ENCODE measurements at regions not wholly inside any gene's neighbourhood (a gene's known extent, or its start where the extent isn't known, plus 50 kb on each side); places are given as distances from the start of the nearest gene placed in this dataset.
"Not testable (repeated sequence)": the region's sequence is repeated elsewhere in the genome, so short reads cannot be mapped to it uniquely, and the experiment has no call there.

DNA sequence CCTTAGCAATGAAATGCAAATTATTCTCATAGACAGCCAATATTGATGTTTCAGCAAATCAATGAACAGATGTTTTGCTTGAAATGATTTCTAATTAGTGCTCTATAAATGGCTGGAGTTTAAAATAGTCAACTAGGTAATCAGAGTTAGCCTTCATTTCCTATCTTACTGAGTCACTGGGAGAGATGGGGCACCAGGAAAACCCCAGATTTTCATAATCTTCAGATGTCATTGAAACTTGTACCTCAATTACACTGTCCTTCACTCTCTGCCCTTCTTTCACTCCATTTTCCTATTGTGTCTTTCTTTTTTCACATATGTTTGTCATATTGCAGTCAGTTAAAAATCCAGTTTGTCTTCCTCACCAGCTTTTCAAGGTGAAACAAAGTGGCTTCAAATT is 92.7 kb downstream of the C12orf75 start:
- no peak for DNase-seq

DNA sequence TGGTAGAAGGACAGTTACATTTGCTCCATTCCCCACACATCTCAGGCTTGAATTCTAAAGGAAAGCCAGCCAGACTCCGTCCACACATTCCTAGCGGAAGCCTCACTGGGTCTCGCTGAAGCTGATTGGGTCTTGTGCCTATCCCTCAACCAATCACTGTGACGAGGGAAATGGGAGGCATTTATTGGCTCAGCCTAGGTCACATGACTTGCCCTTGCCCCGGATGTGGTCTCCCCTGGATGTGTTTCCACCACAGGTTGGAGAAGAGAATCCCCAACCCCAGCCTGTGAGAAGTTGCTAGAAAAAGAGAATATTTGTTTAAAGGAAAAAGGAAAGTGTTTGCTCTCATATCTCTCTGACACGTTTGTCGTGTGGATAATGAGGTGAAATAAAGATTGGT is 93.4 kb downstream of the C12orf75 start:
- no peak for DNase-seq

DNA sequence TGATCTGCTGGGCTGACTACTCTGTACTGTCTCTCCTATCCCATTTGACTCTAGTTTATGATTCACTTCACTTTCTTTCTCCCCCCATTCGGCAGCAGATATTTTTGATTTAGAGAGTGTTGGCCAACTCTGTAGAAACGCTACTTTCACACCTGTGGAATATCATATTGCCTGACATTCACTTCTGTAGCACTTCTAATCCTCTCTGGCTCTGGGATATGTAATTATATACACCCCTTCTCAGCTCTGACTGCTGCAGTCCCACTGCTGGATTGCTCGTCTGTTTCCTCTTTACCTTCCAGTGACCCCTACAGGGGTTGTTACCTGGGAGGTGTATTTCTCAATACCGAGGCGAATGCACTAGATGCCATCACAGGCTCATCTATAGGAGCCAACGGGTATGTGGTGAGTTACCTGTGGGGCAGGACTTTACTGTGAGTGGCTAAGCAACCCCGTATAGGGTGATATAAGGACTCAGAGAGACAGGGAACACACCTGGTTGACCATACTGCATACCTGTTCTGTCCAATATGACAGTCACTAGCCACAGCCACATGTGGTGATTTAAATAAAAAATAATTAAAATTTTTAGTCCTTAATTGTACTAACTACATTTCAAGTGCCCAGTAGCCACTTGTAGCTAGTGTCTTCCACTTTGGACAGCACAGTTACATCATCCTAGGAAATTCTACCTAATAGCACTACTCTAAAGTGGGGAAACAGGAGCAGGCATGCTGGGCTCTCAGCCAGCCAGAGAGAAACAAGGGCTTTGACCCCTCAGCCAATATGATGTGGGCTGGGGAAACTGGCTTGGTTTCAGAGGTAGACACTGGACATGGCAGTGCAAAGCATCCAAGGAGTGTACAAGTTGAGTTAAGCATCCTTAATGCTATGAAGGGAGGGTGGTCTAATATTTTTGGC is 95.0 kb downstream of the C12orf75 start:
- DNase-seq, result no peak

DNA sequence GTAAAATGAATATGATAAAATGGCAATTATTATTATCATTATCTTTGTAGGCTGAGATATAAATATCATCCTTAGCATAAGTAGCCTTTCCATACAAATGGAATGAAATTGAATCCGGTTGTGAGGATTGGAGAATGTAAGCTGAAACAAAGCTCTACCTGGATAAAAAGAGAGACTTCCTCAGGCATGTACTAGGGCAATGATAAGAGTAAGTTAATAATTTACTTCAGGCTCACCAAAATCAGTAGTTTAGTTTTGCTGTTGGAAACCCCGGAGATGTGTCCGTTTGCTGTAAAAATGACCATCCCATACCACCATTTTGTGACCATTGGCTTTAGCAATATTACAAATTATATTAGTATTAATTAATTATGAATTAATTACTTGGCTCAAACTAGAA is 96.3 kb downstream of the C12orf75 start:
- DNase-seq, result no peak

DNA sequence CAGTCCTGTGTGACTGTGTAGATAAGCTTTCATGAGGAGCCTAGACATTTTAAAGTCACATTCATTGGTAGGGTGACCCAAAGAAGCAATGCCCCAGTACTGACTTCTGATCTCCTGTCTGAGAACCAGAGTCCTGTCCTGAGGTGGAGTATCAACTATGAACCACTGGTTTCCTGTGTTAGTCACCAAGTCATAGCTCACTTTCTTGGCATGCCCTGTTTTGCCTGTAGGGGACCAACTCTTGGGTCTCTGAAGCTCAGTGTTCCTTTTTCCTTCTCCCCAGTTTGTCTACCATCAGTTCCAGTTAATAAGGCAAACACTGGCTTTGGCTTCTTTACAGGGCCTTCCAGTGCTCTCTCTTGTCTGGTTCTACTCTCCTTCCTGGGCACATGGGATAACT is 97.4 kb downstream of the C12orf75 start:
- no peak for DNase-seq

DNA sequence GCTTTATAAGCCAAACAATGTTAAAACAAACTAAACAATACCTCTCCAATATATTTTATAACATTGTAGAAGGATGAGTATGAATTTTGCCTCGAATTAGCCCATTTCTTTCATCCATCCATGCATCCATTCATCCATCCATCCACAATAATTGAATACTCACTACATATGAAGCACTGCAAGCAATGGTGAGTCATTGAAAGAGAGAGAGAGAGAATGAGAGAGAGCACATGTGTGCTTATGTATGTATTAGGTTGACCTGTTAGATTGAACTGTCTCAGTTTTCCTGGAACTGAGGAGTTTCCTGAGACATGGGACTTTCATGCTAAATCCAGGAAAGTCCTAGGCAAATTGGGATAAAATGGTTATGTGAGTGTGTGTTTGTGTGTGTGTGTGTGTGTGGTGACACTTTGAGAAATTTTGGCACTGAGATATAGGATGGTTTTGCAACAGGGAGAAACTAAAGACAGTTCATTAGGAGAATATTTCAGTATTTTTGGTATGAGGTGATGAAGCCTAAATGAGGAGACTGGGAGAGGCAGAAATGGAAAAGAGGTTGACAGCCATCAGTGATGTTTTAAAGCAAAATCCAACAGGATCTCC is 98.4 kb downstream of the C12orf75 start:
- no peak for DNase-seq

DNA sequence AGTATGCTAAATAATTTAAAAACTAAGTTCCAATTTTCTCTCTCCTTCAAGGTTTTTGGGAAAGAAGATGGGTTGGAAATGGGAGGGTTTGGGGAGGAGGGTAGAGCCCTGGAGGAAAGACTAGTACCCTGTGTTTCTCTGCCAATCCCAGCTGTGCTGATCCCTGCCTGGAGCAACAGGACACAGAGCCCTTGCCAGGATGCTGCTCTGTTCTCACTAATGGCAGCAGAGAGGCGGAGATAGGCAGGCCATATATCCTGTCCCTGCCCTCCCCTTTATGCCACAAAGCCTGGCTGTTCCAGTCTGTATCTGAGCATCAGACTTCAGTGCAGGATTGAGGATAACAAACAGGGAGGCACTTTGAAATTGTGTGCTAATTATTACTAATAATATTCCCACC is 99.0 kb downstream of the C12orf75 start:
- no peak for DNase-seq

DNA sequence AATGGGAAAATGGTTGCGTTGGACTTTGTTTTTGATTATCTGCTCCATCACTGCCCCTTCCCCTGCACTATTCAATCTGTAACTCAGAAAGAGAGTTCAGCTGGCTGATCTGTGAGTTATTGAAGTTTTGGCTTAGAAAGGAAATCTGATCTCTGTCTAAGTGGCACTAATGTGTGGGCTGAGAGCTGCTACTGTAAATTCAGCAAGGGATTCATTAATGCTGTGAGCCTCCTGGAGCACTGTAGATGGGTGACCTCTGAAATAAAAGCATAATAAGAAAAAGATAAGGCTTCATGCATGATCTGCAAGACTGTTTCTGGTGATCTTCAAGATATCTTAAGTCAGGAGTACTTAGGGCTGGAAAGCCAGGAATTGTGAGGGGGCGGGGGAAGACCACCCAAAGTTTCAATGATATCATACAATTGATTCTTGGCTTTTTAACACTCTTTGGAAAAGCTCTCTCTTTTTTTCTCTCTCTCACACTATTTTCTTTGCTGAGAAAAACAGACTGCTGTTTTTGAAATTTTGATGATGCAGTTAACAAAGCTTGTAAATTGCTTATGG is 101.1 kb downstream of the C12orf75 start:
- no peak for DNase-seq

DNA sequence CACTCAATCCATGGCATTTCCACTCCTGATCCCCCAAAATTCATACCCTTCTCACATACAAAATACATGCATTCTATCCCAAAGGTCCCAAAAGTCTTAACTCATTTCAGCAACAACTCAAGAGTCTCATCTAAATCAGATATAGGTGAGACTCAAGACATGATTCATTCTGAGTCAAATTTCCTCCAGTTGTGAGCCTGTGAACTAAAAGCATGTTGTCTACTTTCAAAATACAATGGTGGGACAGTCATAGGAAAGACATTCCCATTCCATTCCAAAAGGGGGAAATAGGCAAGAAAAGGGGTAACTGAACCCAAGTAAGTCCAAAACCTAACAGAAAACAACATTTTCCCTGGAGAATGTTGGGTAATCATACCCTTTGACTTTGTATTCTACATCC is 103.3 kb downstream of the C12orf75 start:
- DNase-seq, result no peak

DNA sequence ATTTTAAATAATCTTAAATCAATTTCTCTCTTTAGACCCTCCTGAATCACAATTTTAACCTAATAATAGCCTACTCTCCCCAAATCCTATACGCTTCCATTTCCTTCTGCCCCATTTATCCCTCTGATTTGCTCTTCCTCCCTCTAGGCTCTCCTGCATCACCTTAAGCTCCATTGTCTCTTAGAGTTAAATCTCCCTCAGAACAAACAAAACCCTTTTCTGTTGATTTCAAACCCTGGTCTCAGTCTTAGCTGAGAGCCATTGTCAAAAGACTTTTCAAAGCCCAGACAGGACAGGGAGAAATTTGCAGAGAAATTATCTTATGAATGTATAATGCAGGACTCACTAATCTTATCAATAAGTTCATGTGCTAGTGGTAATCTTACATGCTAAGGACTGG is 106.1 kb downstream of the C12orf75 start:
- no peak for DNase-seq

DNA sequence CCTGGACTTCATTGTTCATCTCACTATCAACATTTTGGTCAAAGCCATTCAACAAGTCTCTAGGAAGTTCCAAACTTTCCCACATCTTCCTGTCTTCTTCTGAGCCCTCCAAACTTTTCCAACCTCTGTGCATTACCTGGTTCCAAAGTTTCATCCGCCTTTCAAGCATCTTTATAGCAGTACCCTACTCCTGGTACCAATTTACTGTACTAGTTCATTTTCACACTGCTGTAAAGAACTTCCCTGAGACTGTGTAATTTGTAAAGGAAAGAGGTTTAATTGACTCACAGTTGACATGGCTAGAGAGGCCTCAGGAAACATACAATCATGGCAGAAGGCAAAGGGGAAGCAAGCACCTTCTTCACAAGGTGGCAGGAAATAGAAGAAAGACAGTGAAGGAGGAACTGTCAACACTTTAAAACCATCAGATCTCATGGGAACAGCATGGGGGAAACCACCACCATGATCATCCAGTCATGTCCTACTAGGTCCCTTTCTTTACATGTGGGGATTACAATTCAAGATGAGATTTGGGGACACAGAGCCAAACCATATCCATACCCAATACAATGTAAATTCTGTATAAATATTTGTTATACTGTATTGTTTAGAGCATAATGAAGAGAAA is 109.7 kb downstream of the C12orf75 start:
- DNase-seq, result no peak

DNA sequence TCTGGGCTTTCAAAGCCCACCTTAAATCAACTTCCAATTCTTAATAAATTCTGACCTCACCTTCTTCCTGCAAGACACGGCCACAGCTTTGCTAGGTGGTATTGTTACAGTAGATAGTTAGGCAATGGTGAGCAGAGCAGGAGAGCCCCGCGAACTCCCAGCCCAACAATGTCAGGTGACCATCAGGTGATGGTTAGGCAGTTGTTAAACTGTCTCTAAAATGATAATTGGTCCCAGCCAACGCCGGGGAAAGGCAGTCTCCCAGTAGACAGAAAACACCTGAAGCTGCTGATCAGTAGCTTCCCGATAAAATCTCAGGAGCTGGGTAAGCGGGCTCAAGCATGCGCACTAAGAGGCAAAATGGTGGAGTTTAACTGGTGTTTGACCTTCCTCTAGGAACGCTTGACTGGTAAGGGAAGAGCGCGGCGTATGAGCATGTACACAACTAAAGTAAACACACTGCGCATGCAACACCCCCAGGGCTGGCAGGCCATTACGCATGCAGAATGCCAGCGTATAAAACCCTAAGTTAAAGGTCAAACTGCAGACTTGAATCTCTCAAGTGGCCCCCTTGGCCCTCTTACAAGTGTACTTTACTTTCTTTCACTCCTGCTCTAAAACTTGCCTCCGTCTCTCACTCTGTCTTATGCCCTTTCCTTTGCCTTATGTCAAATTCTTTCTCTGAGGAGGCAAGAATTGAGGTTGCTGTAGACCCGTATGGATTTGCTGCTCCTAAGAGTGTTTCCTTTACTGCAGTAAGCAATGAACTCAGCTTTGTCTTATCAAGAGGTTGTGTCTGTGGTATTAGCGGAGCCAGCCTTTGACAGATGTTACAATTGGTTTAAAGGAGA is 113.5 kb downstream of the C12orf75 start:
- DNase-seq, result no peak

DNA sequence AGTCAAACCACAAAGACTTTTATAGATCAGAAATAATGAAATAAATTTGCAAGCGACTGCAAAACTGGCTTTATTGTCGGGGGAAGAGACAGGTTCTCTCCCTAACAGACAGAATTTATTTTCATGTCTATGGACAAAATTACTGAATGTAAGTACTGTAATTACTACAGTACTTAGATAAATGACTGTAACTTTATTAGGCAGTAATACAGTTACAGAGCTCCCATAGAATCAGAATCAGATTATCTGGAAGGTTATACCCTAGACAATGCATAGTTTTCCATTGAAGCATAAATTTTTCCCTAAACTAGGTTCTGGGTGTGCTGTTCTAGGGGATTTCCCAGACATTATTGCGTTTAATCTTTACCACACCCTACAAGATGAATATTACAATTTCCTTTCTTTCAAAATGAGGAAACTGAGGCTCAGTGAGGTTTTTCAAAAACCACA is 114.2 kb downstream of the C12orf75 start:
- DNase-seq, result no peak

DNA sequence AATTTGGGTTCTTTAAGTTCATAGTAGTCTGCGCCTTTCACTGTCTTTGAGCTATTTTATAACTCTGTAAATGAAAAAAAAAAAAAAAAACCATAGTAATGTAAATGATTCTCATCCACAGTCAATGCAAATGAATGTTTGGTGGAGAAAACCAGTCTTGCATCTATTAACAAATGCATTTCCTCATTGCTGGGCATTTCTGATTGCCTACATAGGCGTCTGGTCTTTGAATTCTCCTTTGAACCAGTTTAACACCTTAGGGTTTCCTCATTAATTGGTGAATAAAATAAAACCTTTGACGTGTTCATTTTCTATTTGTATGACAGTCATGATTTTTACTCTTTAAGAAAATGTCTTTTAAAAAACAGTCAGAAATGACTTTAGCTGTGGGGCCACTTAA is 114.8 kb downstream of the C12orf75 start:
- no peak for DNase-seq

DNA sequence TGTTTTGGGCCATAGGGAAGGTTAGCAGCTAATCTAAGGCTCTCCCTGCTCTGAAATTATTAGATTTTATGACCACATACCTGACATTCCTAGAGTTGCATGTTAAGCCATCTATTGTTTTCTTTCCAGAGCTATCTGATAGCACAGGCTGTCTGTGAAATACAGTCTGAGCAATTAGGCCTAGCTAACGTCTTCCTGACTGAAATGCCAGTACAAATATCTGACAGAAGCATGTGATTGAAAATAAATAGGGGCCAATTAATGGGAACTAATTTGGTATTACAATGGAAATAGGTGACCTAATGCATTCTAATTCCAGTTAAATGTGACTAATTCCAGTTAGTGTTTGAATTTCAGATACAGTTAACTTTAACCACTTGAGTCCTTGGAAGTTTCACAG is 115.2 kb downstream of the C12orf75 start:
- DNase-seq, result no peak

DNA sequence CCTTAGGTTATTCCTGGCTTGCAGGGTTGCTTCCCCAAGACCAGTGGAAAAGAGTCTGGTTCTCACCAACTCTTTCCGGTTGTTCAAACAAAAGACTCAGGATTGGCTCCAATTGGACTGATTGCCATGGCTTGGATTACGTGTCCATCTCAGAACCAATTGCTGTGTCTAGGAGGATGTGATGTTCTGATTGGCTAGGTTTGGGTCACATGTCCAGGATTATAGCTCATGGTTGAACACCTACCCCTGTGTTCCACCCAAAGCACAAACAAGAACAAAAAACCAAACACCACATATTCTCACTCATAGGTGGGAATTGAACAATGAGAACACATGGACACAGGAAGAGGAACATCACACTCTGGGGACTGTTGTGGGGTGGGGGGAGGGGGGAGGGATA is 116.0 kb downstream of the C12orf75 start:
- DNase-seq, result not testable (repeated sequence)

DNA sequence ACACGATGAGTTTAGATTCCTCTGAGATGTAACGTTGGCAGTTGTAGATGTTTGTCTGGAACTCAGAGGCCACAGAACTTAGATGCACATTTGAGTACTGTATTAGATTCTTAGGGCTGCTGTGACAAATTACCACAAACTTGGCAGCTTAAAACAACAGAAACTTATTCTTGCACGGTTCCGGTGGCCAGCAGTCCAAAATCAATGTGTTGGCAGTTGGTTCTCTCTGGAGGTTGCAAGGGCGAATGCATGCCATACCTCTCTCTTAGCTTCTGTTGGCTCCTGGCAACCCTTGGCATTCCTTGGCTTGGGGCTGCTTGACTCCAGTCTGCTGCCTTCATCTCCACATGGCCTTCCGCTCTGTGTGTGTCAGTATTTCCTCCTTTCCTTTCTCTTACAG is 118.9 kb downstream of the C12orf75 start:
- DNase-seq, result no peak

DNA sequence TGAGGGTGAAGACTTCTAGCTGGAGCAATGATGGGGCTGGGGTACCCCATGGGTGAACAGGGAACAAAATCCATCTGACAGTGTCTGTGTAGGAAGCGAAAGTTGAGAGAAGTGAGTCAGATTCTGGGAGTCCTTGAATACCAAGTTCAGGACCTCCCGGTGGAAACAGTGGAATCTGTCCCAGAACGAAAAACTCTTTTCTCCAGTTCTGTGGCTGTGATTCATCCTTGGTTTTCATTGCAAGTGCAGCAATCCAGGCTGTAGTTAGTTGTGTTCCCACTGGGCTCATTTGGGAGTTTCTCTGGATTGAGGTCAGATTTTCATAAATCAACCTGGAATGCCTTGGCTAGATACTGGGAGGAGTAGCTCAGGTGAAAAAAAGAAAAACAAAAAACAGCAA is 120.7 kb downstream of the C12orf75 start:
- DNase-seq, result no peak

DNA sequence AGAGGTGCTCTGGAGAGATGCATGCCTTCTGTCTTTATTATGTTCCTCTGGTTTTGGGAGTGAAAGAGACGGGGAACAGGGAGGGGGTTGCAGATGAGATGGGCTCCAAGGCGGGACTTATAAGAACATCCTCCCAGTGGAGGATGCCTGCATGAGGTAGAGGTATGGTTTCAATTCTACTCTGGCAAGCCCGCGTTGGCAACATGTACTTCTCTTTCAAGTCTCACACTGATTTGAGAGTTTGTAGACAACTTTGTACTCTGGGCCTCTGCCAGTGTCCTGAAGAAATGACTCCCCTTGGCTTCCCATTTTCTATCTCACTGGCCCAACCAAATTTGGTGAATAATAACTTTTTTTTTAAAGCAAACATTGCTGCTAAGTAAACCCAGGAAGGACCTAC is 121.3 kb downstream of the C12orf75 start:
- DNase-seq, result no peak

DNA sequence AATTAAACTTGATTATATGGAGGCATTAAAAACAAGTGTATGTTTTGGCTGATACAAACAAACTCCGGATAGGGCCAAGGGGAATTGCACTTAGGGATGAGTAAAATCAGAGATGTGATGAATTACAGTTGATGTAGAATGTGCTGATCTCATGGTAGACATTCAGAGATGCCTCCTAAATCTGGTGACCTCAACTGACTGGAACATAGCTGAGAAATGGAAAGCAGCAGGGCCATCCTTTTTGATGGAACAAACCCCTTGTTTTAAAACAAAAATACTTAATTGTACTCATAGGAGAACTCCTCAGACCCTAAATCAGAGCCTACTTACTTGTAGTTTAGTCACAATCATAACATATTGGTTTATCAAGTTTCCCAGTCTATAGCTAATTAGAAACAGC is 122.8 kb downstream of the C12orf75 start:
- DNase-seq, result no peak

DNA sequence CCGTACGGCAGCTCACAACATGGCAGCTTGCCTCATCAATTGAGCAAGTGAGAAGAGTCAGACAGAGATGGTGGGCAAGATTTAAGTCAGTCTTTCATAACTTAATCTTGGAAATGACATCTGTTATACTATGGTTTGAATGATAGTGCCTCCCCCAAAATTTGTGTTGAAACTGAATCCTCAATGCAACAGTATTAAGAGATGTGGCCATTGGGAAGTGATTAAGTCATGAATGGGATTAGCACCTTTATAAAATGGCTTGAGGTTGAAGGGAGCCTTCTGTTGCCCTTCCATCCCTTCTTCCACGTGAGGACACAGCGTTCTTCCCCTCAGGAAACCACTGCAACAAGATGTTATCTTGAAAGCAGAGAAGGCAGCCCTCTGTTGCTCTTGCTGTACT is 124.2 kb downstream of the C12orf75 start:
- no peak for DNase-seq
